H1 (cell line): ENCODE measurements at regions not wholly inside any gene's neighbourhood (a gene's known extent, or its start where the extent isn't known, plus 50 kb on each side); places are given as distances from the start of the nearest gene placed in this dataset.

Experiments used
- CEBPB ChIP-seq: IDR thresholded peaks from 2 replicates; pipeline ENCODE4 v1.6.1; 2012; ENCODE audit warnings: low read depth, low read length
- CHD2 ChIP-seq: IDR thresholded peaks from 2 replicates; pipeline ENCODE4 v1.6.1; 2012; ENCODE audit warnings: low read length, improper control_type of control experiment
- CHD7 ChIP-seq: fragments of 300-600 bp; sonication (generic); IDR thresholded peaks from 2 replicates; pipeline ENCODE4 v1.7.1; 2012; ENCODE audit warnings: low read length, moderate library complexity, mild to moderate bottlenecking, inconsistent platforms; ENCODE audit not compliant: insufficient replicate concordance

DNA sequence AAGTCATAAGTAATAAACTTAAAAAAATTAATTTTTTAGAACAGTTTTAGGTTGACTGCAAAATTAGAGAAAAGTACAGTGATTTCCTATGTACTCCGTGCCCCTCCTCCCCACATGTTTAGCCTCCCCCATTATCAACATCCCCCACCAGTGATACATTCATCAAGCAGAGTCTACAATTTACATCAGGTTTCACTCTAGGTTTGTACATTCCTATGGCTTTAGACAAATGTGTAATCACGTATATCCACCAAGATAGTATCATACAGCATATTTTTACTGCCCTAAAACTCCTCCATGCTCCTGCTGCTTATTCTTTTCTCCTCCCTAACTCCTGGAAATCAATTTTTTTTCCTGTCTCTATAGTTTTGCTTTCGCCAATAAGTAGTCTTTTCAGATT, 438.7 kb downstream of the LRFN5 start (continued):
- TF ChIP-seq CHD7 (no peak), CHD2 (no peak), CEBPB (no peak)
